NCI-H345 treated with DMSO at 0.1 percent for 48 hours (cell line): ENCODE measurements at regions not wholly inside any gene's neighbourhood (a gene's known extent, or its start where the extent isn't known, plus 50 kb on each side); places are given as distances from the start of the nearest gene placed in this dataset.
A peak's percentile ranks its signal among the peaks of the same experiment; 100 is the strongest.

Experiments used
- DNase-seq: peaks from one replicate; lab custom pipeline; 2025; ENCODE audit not compliant: unreplicated experiment; lab: John Stamatoyannopoulos, UW

GRCh38 chr21:18191139-18191538 is 53.5 kb upstream of the CHODL start:
- no peak for DNase-seq

DNA sequence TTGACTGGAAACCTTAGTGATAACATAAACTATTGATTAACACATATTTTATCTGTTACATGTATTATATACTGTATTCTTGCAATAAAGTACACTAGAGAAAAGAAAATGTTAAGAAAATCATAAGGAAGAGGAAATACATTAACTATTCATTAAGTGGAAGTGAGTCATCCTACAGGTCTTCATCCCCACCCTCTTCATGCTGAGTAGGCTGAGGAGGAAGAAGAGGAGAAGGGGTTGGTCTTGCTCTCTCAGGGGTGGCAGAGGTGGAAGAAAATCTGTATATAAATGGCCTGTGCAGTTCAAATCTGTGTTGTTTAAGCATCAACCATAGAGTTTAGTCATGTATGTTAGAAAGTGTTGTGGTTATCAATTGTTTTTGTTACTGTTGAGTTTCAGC is 66.1 kb upstream of the CHODL start:
- no peak for DNase-seq

- DNase-seq = no peak
Observed at GRCh38 chr21:18174370-18174769, 70.3 kb upstream of the CHODL start.

DNA sequence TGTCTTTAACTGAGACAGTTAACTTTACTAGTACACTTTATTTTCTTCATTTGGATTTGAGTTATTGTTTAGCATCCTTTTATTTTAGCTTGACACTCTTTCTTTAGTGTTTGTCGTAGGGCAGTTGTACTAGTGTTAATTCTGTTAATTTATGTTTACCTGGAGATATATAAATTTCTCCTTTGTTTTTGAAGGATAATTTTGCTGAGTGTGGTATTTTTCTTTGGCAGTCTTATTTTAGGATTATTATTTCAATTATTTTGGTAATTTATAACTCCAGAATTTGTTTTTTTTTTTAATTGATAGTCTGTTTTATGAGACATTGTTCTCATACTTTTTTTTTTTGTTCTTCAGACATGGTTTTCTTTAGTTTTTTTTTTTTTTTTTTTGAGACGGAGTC is 73.8 kb upstream of the CHODL start:
- DNase-seq = no peak

DNA sequence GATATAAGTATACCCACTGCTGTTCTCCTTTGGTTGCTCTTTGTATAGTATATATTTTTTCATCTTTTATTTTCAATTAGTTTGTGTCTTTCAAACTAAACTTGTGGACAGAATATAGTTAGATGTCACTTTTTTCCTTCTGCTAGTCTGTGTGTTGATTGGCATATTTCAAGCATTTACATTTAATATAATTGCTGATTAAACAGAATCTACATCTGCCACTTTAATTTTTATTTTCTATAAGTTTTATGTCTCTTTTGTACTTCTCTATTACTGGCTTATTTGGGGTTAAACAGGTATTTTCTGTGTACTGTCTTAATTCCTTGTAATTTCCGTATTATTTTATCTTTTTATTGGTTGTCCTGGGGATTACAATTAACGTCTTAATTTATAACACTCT is 74.4 kb upstream of the CHODL start:
- no peak for DNase-seq

DNA sequence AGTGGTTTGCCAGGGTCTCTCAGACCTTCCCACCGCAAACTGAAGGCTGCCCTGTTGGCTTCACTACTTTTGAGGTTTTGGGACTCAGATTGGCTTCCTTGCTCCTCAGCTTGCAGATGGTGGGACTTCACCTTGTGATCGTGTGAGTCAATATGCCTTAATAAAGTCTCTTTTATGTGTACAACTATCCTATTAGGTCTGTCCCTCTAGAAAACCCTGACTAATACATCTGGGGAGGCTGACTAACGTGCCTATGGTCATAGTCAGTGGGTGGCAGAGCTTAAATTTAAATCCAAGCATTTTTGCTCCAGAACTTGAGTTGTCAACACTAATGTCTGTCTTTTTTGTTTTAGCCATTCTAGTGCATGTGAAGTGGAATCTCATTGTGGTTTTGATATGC is 76.5 kb upstream of the CHODL start:
- DNase-seq = no peak

DNA sequence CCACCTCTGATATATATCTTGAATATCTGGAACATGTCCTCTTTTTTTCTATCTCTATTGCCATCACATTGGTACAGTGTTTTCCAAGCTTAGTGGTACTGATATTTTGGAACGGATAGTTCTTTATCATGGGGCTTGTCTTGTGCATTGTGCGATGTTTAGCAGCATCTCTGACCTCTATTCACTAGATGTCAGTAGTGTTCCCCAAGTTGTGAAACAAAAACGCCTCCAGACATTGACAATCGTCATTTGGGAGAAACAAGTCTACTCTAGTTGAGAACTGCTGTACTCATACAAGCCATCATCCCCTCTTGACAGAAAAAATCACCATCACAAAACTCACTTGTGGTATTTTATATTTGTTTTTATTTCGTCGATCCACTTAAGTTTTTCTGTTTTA is 79.7 kb upstream of the CHODL start:
- DNase-seq = no peak

GRCh38 chr21:18164483-18164882 is 80.2 kb upstream of the CHODL start:
- DNase-seq = no peak

DNA sequence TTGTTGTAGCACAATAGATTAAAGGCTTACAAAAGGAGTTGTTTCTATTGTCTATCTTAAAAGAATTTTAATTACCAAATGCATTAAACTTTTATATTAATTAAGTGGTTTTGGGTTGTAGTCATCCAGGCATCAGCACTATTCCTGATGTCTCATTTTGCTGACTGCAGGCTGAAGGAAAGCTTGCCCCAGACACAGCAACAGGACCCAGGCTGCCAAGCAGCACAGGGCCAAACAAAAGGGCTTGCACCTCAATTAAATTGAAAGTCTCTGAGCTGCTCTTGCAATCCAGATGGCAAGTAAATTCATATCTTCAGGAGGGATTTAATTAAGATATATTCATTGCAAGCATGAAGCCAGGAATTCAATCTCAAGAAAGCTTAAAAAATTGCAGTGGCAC is 80.7 kb upstream of the CHODL start:
- DNase-seq = no peak

DNA sequence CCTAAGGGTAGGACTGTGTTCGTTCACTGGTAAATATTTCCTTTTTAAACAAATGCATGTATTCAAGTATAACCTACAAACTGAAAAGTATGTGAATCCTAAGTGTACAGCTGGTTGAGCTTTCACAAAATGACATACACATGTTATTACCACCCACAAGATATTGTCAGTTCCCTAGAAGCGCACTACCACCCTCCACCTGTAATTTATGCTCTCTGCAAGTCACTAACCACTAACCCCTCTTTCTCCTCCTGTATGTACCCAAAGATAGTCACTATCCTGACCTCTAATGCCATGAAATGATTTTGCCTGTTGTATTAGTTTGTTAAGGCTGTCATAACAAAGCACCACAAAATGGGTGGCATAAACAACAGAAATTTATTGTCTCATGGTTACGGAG is 82.8 kb upstream of the CHODL start:
- DNase-seq = no peak

GRCh38 chr21:18157406-18157805 is 87.2 kb upstream of the CHODL start:
- no peak for DNase-seq

GRCh38 chr21:18155508-18156193 is 89.0 kb upstream of the CHODL start:
- DNase-seq = peak; percentile 39

- no peak for DNase-seq
Observed at GRCh38 chr21:18153063-18153462, 91.6 kb upstream of the CHODL start.

GRCh38 chr21:18152371-18152770 is 92.3 kb upstream of the CHODL start:
- DNase-seq = no peak

DNA sequence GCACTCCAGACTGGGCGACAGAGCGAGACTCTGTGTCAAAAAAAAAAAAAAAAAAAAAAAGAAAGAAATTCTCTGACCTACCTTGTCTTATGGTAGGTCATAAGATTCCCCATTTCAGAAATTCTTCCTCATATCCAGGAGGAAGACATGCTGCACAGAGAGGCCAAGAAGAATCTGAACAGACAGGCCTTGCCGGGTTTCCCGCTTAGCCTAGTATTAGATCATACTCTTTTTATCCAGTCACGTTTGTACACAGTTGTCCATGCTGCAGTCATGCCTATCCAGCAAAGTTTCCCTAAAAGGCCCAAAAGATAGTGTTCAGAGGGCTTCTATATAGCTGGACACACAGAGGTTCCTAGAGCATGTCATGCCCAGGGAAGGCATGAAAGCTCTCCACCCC is 93.6 kb upstream of the CHODL start:
- no peak for DNase-seq

GRCh38 chr21:18148401-18148800 is 96.2 kb upstream of the CHODL start:
- DNase-seq = no peak

- no peak for DNase-seq
Observed at GRCh38 chr21:18147678-18148077, 97.0 kb upstream of the CHODL start.

GRCh38 chr21:18146820-18147219 is 97.8 kb upstream of the CHODL start:
- no peak for DNase-seq

DNA sequence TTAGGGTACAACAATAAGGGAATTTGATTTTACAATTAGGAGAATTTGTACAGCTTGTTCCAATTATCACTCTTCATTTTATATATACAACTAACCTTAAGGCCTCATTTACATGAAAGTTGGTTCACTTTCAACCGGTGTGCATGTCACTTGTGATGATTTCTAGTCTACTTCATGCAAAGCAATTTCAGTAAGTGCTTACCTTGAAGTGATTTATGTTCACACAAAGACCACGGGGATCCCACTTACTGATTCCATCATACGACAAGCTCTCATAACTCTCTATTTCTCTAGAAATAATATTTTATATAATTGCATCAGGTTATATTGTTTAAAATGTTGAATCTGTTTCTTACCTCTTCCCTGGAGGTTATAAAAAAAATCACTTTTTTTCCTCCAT is 100.3 kb upstream of the CHODL start:
- no peak for DNase-seq

GRCh38 chr21:18142655-18143054 is 102.0 kb upstream of the CHODL start:
- DNase-seq = peak; percentile 83

- DNase-seq = no peak
Observed at GRCh38 chr21:18138507-18138906, 106.1 kb upstream of the CHODL start.

DNA sequence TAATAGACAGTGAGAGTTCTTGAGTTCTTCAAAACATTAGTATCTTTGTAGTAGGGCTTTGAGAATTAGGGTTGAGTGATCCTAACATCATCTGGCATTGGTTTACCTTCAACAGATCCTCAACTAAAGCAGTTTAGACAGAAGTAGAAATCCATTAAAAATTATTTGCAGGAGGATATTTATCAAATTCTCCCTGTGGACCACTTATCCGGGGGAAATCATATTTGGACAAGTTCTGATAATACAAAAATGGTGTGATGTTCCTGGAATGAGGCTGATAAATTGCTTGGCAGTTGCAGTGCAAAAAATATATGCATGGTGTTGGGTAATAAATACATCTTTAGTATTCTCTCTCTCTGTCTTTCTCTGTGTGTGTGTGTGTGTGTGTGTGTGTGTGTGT is 115.1 kb upstream of the CHODL start:
- no peak for DNase-seq

DNA sequence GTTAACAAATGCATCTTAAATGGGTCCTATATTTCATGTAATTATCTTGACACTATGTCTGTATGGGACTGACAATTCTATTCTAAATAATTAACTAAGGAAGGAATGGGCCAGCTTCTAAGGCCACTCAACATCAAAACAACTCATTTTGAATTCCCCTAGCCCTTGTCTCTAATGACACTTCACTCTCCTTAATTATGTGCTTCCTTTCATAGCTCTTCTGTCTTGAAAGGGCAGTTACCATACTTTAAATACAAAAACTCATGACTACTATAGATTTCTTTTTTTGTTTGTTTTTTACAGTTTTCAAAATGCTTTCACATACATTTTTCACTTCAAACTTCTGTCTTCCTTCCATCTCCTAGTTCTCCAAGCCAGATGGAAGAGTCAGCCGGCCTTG is 126.1 kb upstream of the CHODL start:
- DNase-seq = no peak

DNA sequence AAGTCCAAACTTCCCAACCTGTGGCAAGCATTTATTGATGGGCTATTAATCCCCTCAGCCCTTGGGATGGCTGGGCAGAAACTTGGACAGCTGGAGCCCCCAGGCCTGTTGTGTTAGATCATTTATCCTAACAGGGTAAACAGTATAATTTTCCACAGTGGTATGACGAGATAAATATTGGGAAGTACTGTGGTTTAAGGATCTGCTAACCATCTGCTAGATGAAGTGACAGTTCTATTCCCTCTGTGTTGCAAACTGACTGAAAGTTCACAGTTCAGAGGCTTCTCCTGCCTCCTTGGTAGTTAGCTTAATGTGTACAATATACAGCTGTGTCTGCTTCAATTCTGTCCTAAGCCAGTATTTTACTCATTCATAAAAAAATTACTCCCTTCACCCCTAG is 127.5 kb upstream of the CHODL start:
- no peak for DNase-seq
